ENCODE measurements at regions not wholly inside any gene's neighbourhood (a gene's known extent, or its start where the extent isn't known, plus 50 kb on each side); places are given as distances from the start of the nearest gene placed in this dataset.

DNA sequence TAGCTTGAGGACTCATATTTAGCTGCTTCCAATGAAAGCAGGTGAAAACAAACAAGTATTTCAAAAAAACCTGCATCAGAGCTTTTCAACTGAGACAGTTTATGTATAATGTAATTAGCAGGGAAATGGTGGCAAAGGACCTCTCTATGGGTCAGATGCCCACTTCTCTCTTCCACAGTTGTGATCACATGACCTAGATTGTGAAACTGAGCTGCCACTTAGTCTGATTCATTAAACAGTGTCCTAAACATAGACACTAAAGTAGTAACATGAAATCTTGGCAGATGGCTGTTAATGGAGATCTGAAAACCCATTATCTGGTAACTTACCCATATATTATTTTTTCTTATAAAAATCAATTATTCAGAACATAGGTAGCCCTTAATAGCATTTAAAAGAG is 663.6 kb upstream of the RIOK2 start:
- DNase-seq (ENCODE audit: low spot score): no peak

DNA sequence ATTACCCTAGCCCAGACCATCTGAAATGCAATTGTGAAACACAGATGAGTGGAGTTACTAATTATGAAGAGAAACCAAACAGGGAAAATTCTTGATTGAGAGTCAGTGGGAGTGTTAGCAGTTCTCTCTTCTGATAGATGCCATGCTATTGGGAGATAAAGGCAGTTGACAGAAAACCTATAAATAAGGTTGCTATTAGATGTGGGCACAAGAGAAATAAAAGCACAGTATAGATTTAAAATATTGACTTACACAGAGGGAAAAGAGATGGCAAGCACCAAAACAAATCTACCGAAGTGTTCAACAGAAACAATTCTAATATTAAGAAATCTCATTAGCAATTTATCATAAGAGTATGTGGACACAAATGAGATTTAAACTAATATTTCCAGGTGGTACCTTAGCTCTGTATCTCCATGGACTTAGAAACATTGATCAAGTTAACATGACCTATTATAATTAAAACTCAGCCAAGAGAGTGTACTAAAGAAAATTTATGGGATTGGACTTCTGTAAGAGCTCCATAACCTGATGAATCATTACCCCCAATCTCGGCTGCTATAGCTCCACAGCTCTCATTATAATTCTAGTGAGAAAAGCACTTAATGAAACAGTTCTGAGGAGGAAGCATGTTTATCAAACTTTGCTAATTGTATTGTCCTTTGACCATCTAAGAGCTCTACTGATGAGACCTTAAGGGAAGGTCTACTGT is 665.0 kb upstream of the RIOK2 start:
- no peak for DNase-seq (ENCODE audit: low spot score)

DNA sequence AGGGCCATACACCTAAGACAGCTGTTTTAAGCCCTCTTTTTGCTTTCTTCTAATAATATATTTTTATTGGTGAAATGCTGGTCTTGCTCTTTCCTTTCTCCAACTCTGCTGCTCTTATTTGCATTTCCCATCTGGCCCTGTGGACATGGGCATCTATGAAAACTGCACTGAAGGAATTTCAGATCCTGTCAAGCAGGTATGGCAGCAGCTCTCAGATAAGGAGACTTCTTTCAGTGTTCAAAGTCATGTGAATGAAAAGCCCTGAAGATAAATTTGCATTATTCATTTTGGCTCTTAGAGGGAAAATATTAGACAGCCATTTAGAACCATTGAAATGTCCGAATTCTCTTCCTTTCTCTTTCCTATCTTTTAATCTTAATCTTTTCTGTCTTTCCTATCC is 668.0 kb upstream of the RIOK2 start:
- DNase-seq (ENCODE audit: low spot score): no peak

GRCh38 chr5:97854871-97855762 is 672.1 kb upstream of the RIOK2 start:
- no peak for DNase-seq (ENCODE audit: low spot score)

- DNase-seq (ENCODE audit: low spot score): no peak
These were observed 691.4 kb upstream of the RIOK2 start for GRCh38 chr5:97874491-97874890.

DNA sequence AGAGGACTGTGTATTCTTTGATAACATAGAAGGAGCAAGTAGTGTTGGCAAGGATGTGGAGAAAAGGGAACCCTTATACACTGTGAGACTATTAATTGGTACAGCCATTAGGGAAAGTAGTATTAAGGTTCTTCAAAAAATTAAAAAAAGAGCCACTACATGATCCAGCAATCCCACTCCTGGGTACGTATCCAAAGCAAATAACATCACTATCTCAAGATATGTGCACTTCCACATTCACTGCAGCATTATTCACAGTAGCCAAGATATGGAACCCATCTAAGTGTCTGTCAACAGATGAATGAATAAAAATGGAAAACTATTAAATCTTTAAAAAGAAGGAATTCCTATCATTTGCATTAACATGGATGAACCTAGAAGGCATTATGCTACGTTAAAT is 693.2 kb upstream of the RIOK2 start:
- no peak for DNase-seq (ENCODE audit: low spot score)

DNA sequence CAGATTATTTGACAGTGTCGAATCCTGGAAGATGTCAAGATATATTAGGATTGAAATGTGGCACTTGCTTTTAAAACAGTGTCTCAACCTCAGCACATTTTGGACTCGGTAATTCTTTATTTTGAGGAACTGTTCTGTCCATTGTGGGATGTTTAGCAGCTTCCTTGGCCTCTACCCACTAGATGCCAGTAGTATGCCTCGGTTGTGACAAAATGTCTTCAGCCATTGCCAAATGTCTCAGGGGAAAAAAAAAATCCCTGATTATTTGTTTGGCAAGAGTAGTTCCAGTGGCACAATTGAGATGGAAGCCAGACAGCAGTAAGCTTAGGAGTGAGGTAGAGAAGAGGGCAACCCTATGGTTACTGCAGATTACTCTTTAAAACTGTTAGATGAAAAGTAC is 694.5 kb upstream of the RIOK2 start:
- DNase-seq (ENCODE audit: low spot score): no peak

DNA sequence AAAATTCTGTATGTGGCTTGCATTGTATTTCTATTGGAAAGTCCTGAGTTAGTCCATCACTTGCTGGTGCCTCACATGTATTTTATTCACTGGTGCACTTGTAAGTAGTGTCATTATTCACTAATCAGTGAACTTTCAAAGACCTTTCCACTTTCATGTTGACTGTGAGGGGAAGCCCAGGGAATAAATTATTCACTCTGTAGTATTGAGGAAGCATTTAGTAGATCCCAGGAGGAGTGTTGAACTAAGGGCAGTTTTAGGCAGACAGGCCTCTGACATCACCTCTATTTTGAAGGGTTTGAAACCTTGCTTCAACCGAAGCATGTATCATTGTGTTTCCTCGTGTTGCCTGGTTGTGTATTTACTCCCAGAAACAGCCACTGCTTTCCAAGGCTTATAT is 705.4 kb upstream of the RIOK2 start:
- DNase-seq (ENCODE audit: low spot score): no peak

GRCh38 chr5:97891971-97892370 is 708.9 kb upstream of the RIOK2 start:
- DNase-seq (ENCODE audit: low spot score): no peak

- DNase-seq (ENCODE audit: low spot score): no peak
These were observed 720.7 kb upstream of the RIOK2 start for GRCh38 chr5:97903742-97904141.

- no peak for DNase-seq (ENCODE audit: low spot score)
These were observed 723.1 kb upstream of the RIOK2 start for GRCh38 chr5:97906135-97906534.

- no peak for DNase-seq (ENCODE audit: low spot score)
These were observed 724.8 kb upstream of the RIOK2 start for GRCh38 chr5:97907646-97908400.

DNA sequence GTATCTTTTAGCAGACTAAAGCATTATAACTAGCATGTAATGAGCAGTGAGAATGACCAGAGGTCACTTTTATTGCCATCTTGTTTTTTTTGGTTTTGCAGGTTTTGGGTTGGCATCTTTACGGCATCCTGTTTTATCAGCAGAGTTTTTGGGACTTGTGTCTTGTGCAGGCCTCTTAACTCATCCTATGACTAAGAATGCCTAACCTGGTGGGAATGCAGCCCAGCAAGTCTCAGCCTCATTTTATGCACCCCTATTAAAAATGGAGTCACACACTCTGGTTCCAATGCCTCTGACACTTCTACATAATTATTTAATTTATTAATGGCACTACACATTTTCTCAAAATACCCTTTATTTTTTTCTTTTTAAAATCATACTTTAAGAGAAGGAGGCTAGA is 726.5 kb upstream of the RIOK2 start:
- DNase-seq (ENCODE audit: low spot score): no peak

DNA sequence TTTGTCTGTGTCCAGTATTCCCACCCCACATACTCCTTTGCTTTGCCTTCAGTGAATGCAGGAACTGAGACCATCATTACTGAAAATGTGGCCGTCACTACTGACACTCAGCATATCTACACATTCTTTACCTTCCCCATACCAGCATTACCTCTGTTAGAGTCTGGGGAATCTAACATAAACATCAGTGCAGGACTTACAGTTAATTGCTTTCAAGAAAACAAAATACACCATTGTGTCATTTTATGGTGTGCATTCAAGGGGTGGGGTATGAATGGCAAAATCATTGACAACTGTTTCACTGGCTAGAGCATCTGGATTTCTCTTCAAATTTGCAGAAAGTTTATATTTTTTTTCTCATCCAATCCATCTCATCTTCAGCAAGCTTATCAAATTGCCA is 731.4 kb upstream of the RIOK2 start:
- no peak for DNase-seq (ENCODE audit: low spot score)

DNA sequence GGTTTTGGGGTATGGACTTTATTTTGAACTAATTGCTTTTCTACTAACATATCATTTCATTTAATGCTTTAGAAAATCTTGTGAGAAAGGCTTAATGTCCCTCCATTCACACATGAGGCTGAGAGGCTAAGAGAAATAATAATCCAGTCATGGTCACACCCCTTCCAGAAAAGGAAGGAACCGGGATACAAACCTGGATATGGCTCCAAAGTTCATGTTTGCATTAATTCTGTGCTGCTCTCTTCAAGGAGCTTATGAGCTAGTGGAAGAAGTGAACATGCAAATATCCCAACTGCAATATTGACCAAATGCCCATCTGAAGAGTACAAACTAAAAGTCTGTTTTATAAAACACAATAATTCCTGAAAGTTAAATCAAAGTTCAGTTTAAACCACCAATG is 732.1 kb upstream of the RIOK2 start:
- no peak for DNase-seq (ENCODE audit: low spot score)

GRCh38 chr5:97918057-97918456 is 735.0 kb upstream of the RIOK2 start:
- DNase-seq (ENCODE audit: low spot score): no peak

GRCh38 chr5:97918620-97919019 is 735.6 kb upstream of the RIOK2 start:
- DNase-seq (ENCODE audit: low spot score): no peak

DNA sequence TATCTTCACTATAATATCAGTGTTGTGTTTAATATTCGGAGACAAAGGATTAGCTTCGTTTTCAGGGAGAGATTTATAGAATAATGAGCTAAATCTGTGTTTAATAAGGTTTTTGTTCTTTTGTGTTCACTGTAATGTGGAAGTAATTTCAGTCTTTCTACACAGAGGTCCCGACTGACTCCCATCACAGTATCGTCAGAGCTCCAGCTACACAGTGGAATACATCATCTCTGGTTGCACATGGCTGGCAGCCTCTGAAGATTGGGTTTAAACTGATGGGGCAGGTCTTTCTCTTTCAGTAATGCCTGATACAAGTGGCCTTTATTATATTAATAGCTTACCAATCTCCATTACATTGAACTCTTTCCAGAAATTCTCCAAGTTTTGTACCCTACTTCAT is 736.7 kb upstream of the RIOK2 start:
- no peak for DNase-seq (ENCODE audit: low spot score)

DNA sequence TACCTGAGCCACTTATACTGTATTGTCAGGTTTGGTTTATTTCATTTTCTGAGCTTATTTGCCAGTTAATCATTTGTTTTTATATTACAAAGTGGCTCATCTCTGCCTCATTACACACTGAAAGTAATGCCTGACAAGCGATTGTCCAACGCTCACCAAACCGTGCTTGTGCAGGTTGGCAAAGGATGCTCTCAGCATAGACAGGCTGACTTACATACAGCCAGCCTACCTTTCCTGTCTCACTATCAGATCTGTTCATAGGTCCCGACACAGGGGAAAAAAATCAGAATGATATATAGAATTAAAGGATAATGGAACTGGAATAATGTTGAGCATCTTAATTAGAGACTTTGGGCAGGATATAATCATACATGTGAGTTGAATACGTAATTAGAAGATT is 739.7 kb upstream of the RIOK2 start:
- no peak for DNase-seq (ENCODE audit: low spot score)

DNA sequence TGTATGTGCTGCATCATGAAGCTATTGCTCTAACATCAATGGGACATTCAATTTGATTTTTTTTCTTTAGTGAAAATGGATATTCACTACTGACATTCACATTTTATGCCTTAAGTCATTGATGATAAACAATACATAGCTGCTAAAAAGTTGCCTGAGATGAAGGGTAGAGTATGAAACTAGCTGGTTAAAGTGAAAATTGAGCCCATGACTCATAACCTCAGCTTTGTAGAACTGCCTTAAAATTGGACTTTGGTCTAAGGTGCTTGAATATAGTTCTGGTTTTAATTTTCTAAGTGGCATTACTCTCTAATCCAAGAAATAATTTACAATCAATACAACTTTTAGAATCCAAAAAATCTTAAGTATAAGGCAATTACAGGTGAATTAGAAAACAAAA is 740.4 kb upstream of the RIOK2 start:
- DNase-seq (ENCODE audit: low spot score): no peak

GRCh38 chr5:97923997-97924396 is 741.0 kb upstream of the RIOK2 start:
- no peak for DNase-seq (ENCODE audit: low spot score)

DNA sequence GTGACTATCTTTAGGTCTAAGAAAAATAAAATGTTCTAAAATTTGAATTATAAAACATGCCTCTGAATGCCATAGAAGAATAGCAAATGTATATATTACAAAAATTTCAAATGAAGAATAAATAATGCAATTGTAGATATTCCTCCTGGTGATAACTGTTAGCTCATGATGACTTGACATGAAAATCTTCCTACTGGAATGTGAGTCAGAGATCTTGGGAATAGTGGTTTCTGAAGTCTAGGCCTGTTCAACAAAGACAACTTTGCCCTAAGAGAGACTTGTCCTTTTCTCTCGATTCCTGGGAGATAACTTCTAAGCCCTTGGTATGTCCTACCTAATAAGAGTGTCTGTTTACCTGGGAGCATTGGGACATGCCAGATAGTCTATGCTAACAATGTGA is 746.3 kb upstream of the RIOK2 start:
- no peak for DNase-seq (ENCODE audit: low spot score)

DNA sequence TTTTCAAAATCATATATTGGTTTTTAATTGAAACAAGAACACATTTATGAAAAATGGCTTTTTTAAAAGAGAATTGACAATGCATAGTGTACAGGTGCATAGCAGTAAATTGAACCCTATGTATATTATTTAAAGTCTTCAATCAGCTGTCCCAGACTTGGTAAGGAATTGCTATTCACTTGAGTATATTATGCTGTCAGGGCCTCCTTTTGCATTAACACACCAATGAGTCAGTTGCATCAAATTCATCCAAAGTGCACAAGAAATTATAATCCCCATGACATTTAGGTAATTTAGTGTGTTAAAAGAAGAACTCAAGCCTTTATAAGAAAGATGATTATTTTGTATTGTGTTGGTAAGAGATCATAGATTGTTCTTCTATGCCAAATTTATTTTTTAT is 748.8 kb upstream of the RIOK2 start:
- DNase-seq (ENCODE audit: low spot score): no peak

All from SW480 (cell line).